ENCODE measurements at regions not wholly inside any gene's neighbourhood (a gene's known extent, or its start where the extent isn't known, plus 50 kb on each side); places are given as distances from the start of the nearest gene placed in this dataset.

- TF ChIP-seq EZH2 (IDR thresholded peaks at IDR 0.05; ENCODE audit: low read depth) = no peak
- no peak for TF ChIP-seq CTCF (conservative IDR thresholded peaks at IDR 0.05)
Measured at GRCh38 chr14:58821421-58821820, 183.7 kb downstream of the DACT1 start.
